ENCODE measurements at regions not wholly inside any gene's neighbourhood (a gene's known extent, or its start where the extent isn't known, plus 50 kb on each side); places are given as distances from the start of the nearest gene placed in this dataset.

DNA sequence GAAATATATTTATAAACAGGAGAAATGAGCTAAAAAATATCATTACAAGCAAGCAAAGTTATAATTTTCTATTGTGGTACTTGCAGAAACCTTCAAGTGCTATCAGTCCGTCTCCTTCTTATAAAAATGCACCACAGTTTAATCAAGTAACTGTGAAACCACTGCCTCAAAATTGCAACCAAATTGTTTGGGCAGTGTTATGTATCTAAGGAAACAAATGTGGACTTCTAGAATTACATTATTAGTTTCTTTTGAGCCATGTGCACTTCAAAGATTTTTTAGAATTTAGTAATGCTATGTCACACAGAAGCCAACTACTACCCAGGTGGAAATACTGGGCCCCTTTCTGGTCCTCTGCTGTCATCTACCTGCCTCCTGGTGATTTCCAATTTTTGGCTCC is 495.6 kb downstream of the NYAP2 start:
- TF ChIP-seq, protein P1, sequence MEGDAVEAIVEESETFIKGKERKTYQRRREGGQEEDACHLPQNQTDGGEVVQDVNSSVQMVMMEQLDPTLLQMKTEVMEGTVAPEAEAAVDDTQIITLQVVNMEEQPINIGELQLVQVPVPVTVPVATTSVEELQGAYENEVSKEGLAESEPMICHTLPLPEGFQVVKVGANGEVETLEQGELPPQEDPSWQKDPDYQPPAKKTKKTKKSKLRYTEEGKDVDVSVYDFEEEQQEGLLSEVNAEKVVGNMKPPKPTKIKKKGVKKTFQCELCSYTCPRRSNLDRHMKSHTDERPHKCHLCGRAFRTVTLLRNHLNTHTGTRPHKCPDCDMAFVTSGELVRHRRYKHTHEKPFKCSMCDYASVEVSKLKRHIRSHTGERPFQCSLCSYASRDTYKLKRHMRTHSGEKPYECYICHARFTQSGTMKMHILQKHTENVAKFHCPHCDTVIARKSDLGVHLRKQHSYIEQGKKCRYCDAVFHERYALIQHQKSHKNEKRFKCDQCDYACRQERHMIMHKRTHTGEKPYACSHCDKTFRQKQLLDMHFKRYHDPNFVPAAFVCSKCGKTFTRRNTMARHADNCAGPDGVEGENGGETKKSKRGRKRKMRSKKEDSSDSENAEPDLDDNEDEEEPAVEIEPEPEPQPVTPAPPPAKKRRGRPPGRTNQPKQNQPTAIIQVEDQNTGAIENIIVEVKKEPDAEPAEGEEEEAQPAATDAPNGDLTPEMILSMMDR (IDR thresholded peaks at IDR 0.05; ENCODE audit: insufficient read depth, low read length): no peak
- TF ChIP-seq POLR2AphosphoS5 (IDR thresholded peaks at IDR 0.05; ENCODE audit: low read depth): no peak
- TF ChIP-seq, protein P2, sequence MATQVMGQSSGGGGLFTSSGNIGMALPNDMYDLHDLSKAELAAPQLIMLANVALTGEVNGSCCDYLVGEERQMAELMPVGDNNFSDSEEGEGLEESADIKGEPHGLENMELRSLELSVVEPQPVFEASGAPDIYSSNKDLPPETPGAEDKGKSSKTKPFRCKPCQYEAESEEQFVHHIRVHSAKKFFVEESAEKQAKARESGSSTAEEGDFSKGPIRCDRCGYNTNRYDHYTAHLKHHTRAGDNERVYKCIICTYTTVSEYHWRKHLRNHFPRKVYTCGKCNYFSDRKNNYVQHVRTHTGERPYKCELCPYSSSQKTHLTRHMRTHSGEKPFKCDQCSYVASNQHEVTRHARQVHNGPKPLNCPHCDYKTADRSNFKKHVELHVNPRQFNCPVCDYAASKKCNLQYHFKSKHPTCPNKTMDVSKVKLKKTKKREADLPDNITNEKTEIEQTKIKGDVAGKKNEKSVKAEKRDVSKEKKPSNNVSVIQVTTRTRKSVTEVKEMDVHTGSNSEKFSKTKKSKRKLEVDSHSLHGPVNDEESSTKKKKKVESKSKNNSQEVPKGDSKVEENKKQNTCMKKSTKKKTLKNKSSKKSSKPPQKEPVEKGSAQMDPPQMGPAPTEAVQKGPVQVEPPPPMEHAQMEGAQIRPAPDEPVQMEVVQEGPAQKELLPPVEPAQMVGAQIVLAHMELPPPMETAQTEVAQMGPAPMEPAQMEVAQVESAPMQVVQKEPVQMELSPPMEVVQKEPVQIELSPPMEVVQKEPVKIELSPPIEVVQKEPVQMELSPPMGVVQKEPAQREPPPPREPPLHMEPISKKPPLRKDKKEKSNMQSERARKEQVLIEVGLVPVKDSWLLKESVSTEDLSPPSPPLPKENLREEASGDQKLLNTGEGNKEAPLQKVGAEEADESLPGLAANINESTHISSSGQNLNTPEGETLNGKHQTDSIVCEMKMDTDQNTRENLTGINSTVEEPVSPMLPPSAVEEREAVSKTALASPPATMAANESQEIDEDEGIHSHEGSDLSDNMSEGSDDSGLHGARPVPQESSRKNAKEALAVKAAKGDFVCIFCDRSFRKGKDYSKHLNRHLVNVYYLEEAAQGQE (IDR thresholded peaks at IDR 0.05; ENCODE audit: insufficient replicate concordance, low read depth): no peak
- TF ChIP-seq GABPA (IDR thresholded peaks at IDR 0.05; ENCODE audit: low read depth): no peak
- no peak for TF ChIP-seq SPI1 (IDR thresholded peaks at IDR 0.05; ENCODE audit: borderline replicate concordance, low read depth)
